ENCODE measurements at regions not wholly inside any gene's neighbourhood (a gene's known extent, or its start where the extent isn't known, plus 50 kb on each side); places are given as distances from the start of the nearest gene placed in this dataset.

DNA sequence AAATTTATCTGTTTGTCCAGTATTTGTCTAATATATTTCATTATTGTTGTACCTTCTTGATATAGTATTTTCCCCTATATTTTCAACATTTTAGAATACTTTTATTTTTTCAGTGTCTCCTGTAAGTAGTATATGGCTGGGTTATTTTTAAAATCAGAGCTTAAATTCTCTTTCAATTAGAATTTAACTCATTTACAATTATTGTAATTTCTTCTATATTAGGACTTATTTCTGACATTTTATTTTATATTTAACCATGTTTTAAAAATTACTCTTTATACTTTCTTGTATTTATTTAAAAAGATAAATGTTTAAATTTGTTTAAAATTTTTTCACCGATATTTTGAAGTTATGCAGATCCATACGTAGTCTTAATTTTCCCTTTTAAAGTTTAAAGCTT, 220.0 kb upstream of the NPVF start:
- ChIA-PET CTCF (no interaction called here), POLR2A (ENCODE audit: low non-redundant PET) (no interaction called here)
- H3K27ac ChIP-seq: no peak overlapping the region
- no peak for DNase-seq (ENCODE audit: low spot score)
- no peak for TF ChIP-seq CTCF (conservative IDR thresholded peaks at IDR 0.05; ENCODE audit: low read depth)

DNA sequence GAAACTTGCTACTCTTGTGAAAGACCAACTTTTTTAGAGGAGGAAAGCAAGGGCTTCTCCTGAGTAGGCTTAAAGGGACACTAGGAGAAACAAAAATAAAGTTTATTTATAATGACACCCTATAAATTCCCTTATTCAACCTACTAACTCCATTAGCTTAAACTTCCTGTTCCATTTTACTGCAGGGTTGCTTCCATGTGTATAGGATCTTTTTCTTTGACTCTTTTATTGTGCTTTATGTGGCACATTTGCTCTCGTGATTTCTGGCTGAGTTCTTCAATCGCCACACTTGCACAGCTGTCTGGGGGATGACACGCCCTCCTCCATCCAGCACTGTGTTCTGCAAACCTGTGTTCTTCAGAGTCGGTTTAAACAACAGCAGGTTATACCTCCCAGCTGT, 225.7 kb upstream of the NPVF start:
- H3K27ac ChIP-seq: no peak overlapping the region
- ChIA-PET CTCF (no interaction called here), POLR2A (ENCODE audit: low non-redundant PET) (no interaction called here)
- no peak for DNase-seq (ENCODE audit: low spot score)
- no peak for TF ChIP-seq CTCF (conservative IDR thresholded peaks at IDR 0.05; ENCODE audit: low read depth)

DNA sequence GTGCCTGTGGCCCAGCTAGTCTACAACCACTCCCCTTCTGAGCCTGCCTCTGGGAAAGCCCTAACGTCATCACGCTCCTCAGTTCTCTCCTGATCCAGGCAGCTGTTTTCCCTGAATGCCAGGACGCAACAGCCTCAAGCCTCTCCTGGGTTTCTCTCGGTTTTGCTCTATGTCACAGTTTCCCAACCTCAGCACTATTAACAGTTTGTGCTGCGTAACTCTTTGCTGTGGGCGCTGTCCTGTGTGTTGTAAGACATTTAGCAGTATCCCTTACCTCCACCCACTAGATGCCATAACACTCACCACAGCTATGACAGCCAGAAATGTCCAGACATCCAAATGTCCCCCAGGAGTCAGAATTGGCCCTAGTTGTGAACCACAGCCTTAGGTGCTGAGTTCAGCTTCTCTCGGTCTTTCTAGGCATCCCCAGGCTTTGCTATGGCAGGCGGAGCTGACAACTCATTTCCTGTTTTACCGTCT, 226.3 kb upstream of the NPVF start:
- POLR2A ChIA-PET (ENCODE audit: low non-redundant PET): no interaction called here
- no peak for DNase-seq (ENCODE audit: low spot score)
- CTCF ChIA-PET: no interaction called here
- H3K27ac ChIP-seq: no peak overlapping the region
- no peak for TF ChIP-seq CTCF (conservative IDR thresholded peaks at IDR 0.05; ENCODE audit: low read depth)

DNA sequence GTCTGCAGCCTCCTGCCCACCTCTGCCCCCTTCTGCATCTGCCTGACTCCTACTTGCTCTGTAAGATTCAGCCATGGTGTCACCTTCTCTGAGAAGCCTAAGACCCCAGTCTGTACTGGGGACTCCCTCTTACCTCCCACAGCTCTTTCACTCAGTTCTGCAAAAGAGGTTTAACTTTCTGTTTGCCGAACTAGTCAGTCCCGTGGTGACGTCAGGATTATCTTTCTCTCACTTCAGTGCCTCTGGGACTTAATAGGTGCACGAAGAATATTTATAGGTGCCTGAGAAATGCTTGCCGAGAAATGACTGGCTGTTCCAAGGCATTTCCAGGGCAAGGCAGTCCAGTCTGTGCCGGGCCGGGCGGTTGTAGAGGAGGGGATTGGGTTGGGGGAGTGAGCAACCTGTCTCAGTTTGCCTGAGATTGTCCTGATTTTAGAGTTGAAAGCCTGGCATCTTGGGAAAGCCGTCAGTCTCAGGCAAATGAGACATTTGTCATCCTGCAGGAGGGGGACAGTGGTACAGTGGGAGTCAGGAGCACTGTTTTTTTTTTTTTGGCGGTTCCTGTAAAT, 227.5 kb upstream of the NPVF start:
- no peak for TF ChIP-seq CTCF (conservative IDR thresholded peaks at IDR 0.05; ENCODE audit: low read depth)
- CTCF ChIA-PET: no interaction called here
- no peak for DNase-seq (ENCODE audit: low spot score)
- no peak overlapping the region for H3K27ac ChIP-seq
- POLR2A ChIA-PET (ENCODE audit: low non-redundant PET): no interaction called here

DNA sequence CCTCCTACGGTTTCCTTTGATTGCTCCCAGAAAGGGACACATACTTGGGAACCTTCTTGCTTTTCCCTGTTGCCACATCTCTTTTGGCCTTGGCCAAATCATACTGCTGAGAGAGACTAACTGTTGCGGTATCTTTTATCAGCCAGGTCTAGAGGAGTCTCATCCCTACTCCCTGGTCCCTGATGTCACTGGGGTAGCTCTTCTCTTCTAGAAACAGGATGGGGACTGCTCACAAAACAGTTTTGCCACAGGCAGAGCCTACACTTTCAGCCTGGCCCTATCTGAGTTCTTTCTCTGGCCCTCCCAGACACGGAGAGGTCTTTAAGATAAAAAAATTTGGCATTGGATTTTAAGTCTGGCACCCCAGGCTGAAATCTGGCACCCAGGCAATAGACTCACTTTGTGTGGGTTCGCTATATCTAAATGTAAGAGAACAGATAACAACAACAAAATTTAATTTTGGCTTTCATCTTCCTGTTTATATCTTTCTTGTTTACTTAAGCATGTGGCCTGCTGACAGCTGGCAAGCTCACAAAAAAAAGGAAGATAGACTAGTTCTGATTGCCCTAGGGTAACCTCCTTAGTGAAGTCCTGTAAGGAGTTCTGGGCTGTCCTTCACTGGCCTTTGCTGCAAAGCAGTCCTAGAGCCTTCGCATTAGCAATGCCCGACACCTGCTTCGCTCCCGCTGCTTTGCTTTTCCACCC, 228.3 kb upstream of the NPVF start:
- no peak for DNase-seq (ENCODE audit: low spot score)
- no peak overlapping the region for H3K27ac ChIP-seq
- no peak for TF ChIP-seq CTCF (conservative IDR thresholded peaks at IDR 0.05; ENCODE audit: low read depth)
- POLR2A ChIA-PET (ENCODE audit: low non-redundant PET): no interaction called here
- CTCF ChIA-PET: no interaction called here

DNA sequence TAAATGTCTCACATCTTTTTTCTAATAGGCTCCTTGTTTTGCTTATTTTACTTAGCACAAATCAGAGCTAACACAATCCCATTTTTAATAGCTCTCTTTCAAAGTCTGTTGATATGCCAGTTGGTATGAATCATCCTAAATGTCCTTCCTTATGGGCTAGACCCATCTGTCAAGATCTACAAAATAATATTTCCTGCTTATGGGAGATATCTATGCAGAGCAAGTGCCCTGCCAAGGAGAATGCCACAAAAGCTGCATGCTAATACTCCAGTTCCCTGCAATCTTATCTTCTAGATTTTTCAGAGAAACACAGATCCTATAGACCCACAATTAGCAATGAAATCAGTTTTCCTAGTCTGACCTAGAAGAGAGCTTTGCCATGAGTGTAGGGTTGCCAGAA, 230.8 kb upstream of the NPVF start:
- H3K27ac ChIP-seq: no peak overlapping the region
- CTCF ChIA-PET: interaction anchor here (0.6 to 0.7 kb wide), 2 partner anchors 102 to 1201 kb away, joined by 4 to 5 read pairs; no protein-coding TSS in a partner anchor
- POLR2A ChIA-PET (ENCODE audit: low non-redundant PET): no interaction called here
- no peak for DNase-seq (ENCODE audit: low spot score)
- no peak for TF ChIP-seq CTCF (conservative IDR thresholded peaks at IDR 0.05; ENCODE audit: low read depth)

Data from RWPE1 (cell line).